Calu3 (cell line): ENCODE measurements at regions not wholly inside any gene's neighbourhood (a gene's known extent, or its start where the extent isn't known, plus 50 kb on each side); places are given as distances from the start of the nearest gene placed in this dataset.

Source experiments
- BruUV-seq: library from RNA; stranded (reverse); fragments of 400-500 nt; replicated peaks from 2 replicates; lab custom pipeline; 2021; lab: Mats Ljungman, UMichigan
- CTCF ChIA-PET: fragments of 300-600 bp; sonication (Branson Sonifier 250); formaldehyde crosslinking; loops from one replicate; lab custom pipeline; 2022; ENCODE audit warnings: antibody characterized with exemption; lab: Charles Lee
- DNase-seq: peaks from one replicate; pipeline ENCODE4 v3.0.0; 2022
- H3K27ac Mint-ChIP-seq: one replicate; pipeline ENCODE4 v1.8.0; 2022; ENCODE audit warnings: mixed read lengths; ENCODE audit not compliant: unreplicated experiment
- H3K27me3 Mint-ChIP-seq: one replicate; pipeline ENCODE4 v1.8.0; 2022; ENCODE audit warnings: mixed read lengths; ENCODE audit not compliant: unreplicated experiment
- H3K36me3 Mint-ChIP-seq: one replicate; pipeline ENCODE4 v1.8.0; 2022; ENCODE audit warnings: mild to moderate bottlenecking, moderate library complexity, mixed read lengths; ENCODE audit not compliant: insufficient read depth, unreplicated experiment
- H3K4me1 Mint-ChIP-seq: one replicate; pipeline ENCODE4 v1.8.0; 2022; ENCODE audit warnings: mild to moderate bottlenecking, low read depth, mixed read lengths; ENCODE audit not compliant: unreplicated experiment
- H3K4me3 Mint-ChIP-seq: one replicate; pipeline ENCODE4 v1.8.0; 2022; ENCODE audit warnings: mild to moderate bottlenecking, low read depth, moderate library complexity, mixed read lengths; ENCODE audit not compliant: unreplicated experiment
- H3K9me3 Mint-ChIP-seq: one replicate; pipeline ENCODE4 v1.8.0; 2022; ENCODE audit warnings: low read depth, mixed read lengths; ENCODE audit not compliant: unreplicated experiment
- intact Hi-C: fragments of 100-400 bp; cut with micrococcal nuclease; formaldehyde crosslinking; loops from one replicate; pipeline ENCODE4 v1.10.0; 2022; ENCODE audit not compliant: unreplicated experiment
- TF ChIP-seq, protein P1 (sequence below): fragments of 200-600 bp; IDR thresholded peaks from one replicate; pipeline ENCODE4 v1.8.0; 2022; ENCODE audit warnings: antibody characterized with exemption; ENCODE audit not compliant: unreplicated experiment

DNA sequence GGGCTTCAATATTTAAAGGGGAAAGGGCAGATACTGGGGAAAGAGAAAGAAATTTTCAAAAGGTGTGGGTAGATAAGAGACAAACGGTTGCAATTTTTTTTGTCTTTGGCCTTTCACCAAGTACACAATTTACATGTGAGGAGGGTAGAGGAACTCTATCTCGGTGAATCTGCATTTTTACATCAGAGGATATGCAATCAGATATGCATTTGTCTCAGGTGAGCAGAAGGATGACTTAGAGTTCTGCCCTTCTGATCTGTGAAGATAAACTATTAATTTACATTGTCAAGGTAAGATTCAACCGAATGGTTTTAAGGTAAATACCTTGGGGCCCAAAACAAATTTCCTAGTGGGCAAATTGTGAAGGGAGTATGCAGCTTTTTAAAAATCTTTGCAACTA, 169.9 kb downstream of the COX18 start:
- Mint-ChIP-seq H3K27me3 (no peaks in the 10 kb centered on the region), H3K4me1 (no peaks in the 10 kb centered on the region), H3K4me3 (no peak overlapping the region), H3K27ac (no peak overlapping the region), H3K9me3 (no peaks in the 10 kb centered on the region), H3K36me3 (no peaks in the 10 kb centered on the region)
- CTCF ChIA-PET = no interaction called here
- intact Hi-C loops = loop anchor here (5.0 kb wide), 1 partner anchor 118 kb away; no protein-coding TSS in a partner anchor
- BruUV-seq = no TSS peak
- DNase-seq = no peak
- TF ChIP-seq, protein P1, sequence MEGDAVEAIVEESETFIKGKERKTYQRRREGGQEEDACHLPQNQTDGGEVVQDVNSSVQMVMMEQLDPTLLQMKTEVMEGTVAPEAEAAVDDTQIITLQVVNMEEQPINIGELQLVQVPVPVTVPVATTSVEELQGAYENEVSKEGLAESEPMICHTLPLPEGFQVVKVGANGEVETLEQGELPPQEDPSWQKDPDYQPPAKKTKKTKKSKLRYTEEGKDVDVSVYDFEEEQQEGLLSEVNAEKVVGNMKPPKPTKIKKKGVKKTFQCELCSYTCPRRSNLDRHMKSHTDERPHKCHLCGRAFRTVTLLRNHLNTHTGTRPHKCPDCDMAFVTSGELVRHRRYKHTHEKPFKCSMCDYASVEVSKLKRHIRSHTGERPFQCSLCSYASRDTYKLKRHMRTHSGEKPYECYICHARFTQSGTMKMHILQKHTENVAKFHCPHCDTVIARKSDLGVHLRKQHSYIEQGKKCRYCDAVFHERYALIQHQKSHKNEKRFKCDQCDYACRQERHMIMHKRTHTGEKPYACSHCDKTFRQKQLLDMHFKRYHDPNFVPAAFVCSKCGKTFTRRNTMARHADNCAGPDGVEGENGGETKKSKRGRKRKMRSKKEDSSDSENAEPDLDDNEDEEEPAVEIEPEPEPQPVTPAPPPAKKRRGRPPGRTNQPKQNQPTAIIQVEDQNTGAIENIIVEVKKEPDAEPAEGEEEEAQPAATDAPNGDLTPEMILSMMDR = no peak

DNA sequence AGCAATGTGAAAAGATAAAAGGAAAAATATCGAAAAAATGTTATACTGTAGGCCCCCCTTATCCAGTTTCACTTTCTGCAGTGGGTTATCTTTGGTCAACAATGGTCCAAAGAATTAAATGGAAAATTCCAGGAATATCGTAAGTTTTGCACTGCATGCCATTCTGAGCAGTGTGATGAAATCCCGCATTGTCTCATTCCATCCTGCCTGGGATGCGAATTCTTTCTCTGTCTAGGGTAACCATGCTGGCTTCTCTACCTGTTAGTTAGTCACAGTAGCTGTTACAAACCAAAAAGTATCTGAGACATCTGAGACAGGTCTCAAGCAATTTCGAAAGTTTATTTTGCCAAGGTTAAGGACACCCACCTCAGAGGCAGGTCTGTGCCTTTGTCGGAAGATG, 170.3 kb downstream of the COX18 start:
- H3K36me3 Mint-ChIP-seq = no peaks in the 10 kb centered on the region
- BruUV-seq = no TSS peak
- intact Hi-C loops = loop anchor here (5.0 kb wide), 1 partner anchor 118 kb away; no protein-coding TSS in a partner anchor

GRCh38 chr4:72896515-72896914, 173.0 kb downstream of the COX18 start:
- Mint-ChIP-seq H3K9me3 (no peaks in the 10 kb centered on the region), H3K36me3 (no peaks in the 10 kb centered on the region), H3K27ac (no peak overlapping the region), H3K4me1 (no peaks in the 10 kb centered on the region), H3K4me3 (no peak overlapping the region), H3K27me3 (no peaks in the 10 kb centered on the region)
- TF ChIP-seq, protein P1 = no peak
- BruUV-seq = no TSS peak
- intact Hi-C loops = loop anchor here (5.0 kb wide), 1 partner anchor 121 kb away; no protein-coding TSS in a partner anchor
- CTCF ChIA-PET = no interaction called here
- DNase-seq = no peak

More for the DNA sequence above, 170.3 kb downstream of the COX18 start:
- H3K27ac Mint-ChIP-seq = no peak overlapping the region
- CTCF ChIA-PET = no interaction called here
- no peak for DNase-seq
- no peaks in the 10 kb centered on the region for H3K9me3 Mint-ChIP-seq
- H3K27me3 Mint-ChIP-seq = no peaks in the 10 kb centered on the region
- TF ChIP-seq, protein P1 = no peak
- H3K4me3 Mint-ChIP-seq = no peak overlapping the region
- H3K4me1 Mint-ChIP-seq = no peaks in the 10 kb centered on the region

DNA sequence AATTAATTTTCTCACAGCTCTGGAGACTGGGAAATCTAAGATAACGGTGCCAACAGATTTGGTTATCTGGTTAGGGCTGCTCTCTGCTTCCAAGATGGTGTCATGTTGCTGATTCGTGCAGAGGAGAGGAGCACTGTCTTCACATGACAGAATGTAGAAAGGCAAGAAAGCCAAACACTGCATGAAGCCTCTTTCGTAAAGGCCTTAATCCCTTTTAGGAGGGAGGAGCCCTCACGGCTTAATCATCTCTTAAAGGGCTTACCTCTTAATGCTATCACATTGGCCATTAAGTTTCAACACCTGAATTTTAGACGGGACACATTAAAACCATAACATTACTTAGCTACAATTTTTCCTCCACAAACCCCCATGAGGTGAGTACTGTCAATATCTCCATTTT, 174.1 kb downstream of the COX18 start:
- DNase-seq = no peak
- TF ChIP-seq, protein P1 = no peak
- CTCF ChIA-PET = no interaction called here
- Mint-ChIP-seq H3K4me1 (no peaks in the 10 kb centered on the region), H3K27me3 (no peaks in the 10 kb centered on the region), H3K36me3 (no peaks in the 10 kb centered on the region), H3K4me3 (no peak overlapping the region), H3K9me3 (no peaks in the 10 kb centered on the region), H3K27ac (no peak overlapping the region)
- intact Hi-C loops = loop anchor here (5.0 kb wide), 1 partner anchor 122 kb away; no protein-coding TSS in a partner anchor
- no TSS peak for BruUV-seq
